Endodermal cell (in vitro differentiated cells): ENCODE measurements at regions not wholly inside any gene's neighbourhood (a gene's known extent, or its start where the extent isn't known, plus 50 kb on each side); places are given as distances from the start of the nearest gene placed in this dataset.

Experiments used
- DNase-seq: peaks from one replicate; pipeline ENCODE4 v3.0.0-alpha.2; 2017
- H3K27ac ChIP-seq: 2 replicates; pipeline ENCODE4 v1.5.1; 2013; ENCODE audit warnings: mild to moderate bottlenecking, low read depth, low read length, moderate library complexity
- H3K27me3 ChIP-seq: 2 replicates; pipeline ENCODE4 v1.6.1; 2013; ENCODE audit warnings: mild to moderate bottlenecking, low read length, moderate library complexity; ENCODE audit not compliant: insufficient read depth, control insufficient read depth, poor library complexity, severe bottlenecking
- H3K36me3 ChIP-seq: 2 replicates; pipeline ENCODE4 v1.7.0; 2013; ENCODE audit warnings: mild to moderate bottlenecking, low read length, moderate library complexity; ENCODE audit not compliant: control insufficient read depth, insufficient read depth
- H3K4me1 ChIP-seq: one replicate; pipeline ENCODE4 v1.7.0; 2013; ENCODE audit warnings: low read length; ENCODE audit not compliant: control insufficient read depth, insufficient read depth
- H3K4me3 ChIP-seq: 2 replicates; pipeline ENCODE4 v1.5.1; 2013; ENCODE audit warnings: mild to moderate bottlenecking, low read length, moderate library complexity
- H3K9ac ChIP-seq: 2 replicates; pipeline ENCODE4 v1.6.1; 2013; ENCODE audit warnings: mild to moderate bottlenecking, low read length, moderate library complexity; ENCODE audit not compliant: poor library complexity, severe bottlenecking; ENCODE audit errors: extremely low read depth
- H3K9me3 ChIP-seq: 2 replicates; pipeline ENCODE4 v1.6.1; 2013; ENCODE audit warnings: mild to moderate bottlenecking, low read length, moderate library complexity; ENCODE audit not compliant: control insufficient read depth
- H3K27ac Mint-ChIP-seq: 2 replicates; pipeline ENCODE4 v1.8.0; 2020; ENCODE audit warnings: mixed read lengths
- H3K27me3 Mint-ChIP-seq: 2 replicates; pipeline ENCODE4 v1.8.0; 2021; ENCODE audit warnings: mild to moderate bottlenecking, mixed read lengths; ENCODE audit not compliant: insufficient read depth
- H3K36me3 Mint-ChIP-seq: 2 replicates; pipeline ENCODE4 v1.8.0; 2020; ENCODE audit warnings: low read depth, mixed read lengths
- H3K4me1 Mint-ChIP-seq: 2 replicates; pipeline ENCODE4 v1.8.0; 2020; ENCODE audit warnings: mixed read lengths
- H3K4me3 Mint-ChIP-seq: 2 replicates; pipeline ENCODE4 v1.8.0; 2020; ENCODE audit warnings: mild to moderate bottlenecking, moderate library complexity, mixed read lengths
- H3K9me3 Mint-ChIP-seq: 2 replicates; pipeline ENCODE4 v1.8.0; 2020; ENCODE audit warnings: mild to moderate bottlenecking, mixed read lengths
- WGBS, 2 experiments: methylation state at CpG; one replicate each; pipeline versions ENCODE4 v1.1.5 to v1.1.7; 2013; ENCODE audit warnings: missing lambda C conversion rate in 2 of 2, mixed read lengths in 1 of 2; ENCODE audit not compliant: insufficient coverage in 1 of 2, insufficient read length in 1 of 2; 5-methylcytosine and 5-hydroxymethylcytosine counted together
- TF ChIP-seq, protein P1 (sequence below): fragments of 200-600 bp; sonication (generic); conservative IDR thresholded peaks from 2 replicates; pipeline ENCODE4 v1.5.0; 2021; ENCODE audit warnings: antibody characterized with exemption, mild to moderate bottlenecking

DNA sequence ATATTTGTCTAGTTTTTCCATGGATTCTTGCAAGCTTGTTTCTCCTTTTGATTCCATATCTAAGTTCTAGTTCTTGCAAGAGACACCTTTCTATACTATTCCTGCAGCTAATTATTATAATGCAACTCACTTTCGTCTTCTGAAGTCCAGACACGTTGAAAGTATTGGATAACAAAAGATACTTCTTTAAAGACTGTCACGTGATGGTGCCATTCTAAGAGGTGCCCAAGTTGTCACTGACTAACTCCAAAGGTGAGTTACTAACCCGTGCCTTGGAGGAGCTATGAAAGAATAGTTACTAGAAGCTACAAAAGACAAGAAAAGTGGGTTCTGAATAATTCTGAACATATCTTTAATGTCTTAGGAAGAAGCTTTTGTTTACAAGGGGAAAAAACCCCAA lies 322.6 kb downstream of the HDGFL1 start:
- DNase-seq: no peak
- H3K9me3 Mint-ChIP-seq: peaks cover 3% of the 10 kb centered on the region

DNA sequence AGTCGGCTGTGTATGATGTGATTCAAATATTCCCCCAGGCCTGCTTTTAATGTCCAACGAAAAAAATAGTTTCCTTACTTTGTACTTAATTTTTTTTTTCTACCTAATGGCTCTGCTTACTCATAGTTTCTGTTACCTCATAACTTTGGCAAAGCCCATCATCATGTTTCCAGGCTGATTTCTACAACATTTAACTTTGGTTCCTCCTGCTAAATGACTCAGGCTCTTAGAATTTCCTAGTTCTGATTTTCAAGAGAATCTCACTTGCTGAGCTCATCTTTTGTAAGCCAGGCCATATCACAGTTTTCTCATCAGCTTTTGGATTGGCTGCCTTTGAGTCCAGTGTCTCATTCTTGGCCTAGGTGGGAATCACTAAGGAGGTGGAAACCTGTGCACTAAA lies 323.1 kb downstream of the HDGFL1 start:
- Histone ChIP-seq H3K9ac (no peak overlapping the region), H3K36me3 (no peaks in the 10 kb centered on the region), H3K27me3 (no peaks in the 10 kb centered on the region), H3K27ac (no peak overlapping the region), H3K4me3 (no peak overlapping the region), H3K4me1 (no peaks in the 10 kb centered on the region), H3K9me3 (no peaks in the 10 kb centered on the region)
- Mint-ChIP-seq H3K27me3 (no peaks in the 10 kb centered on the region), H3K4me3 (no peak overlapping the region), H3K27ac (no peak overlapping the region), H3K4me1 (peaks cover 12% of the 10 kb centered on the region), H3K9me3 (peaks cover 3% of the 10 kb centered on the region), H3K36me3 (no peaks in the 10 kb centered on the region)
- DNase-seq: no peak
- WGBS, 2 experiments: 91 to 100% methylated on average over 2 of the region's 2 CpGs
- TF ChIP-seq, protein P1, sequence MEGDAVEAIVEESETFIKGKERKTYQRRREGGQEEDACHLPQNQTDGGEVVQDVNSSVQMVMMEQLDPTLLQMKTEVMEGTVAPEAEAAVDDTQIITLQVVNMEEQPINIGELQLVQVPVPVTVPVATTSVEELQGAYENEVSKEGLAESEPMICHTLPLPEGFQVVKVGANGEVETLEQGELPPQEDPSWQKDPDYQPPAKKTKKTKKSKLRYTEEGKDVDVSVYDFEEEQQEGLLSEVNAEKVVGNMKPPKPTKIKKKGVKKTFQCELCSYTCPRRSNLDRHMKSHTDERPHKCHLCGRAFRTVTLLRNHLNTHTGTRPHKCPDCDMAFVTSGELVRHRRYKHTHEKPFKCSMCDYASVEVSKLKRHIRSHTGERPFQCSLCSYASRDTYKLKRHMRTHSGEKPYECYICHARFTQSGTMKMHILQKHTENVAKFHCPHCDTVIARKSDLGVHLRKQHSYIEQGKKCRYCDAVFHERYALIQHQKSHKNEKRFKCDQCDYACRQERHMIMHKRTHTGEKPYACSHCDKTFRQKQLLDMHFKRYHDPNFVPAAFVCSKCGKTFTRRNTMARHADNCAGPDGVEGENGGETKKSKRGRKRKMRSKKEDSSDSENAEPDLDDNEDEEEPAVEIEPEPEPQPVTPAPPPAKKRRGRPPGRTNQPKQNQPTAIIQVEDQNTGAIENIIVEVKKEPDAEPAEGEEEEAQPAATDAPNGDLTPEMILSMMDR: no peak

More for the DNA sequence above, 322.6 kb downstream of the HDGFL1 start:
- H3K9me3 ChIP-seq: no peaks in the 10 kb centered on the region
- Mint-ChIP-seq H3K36me3 (no peaks in the 10 kb centered on the region), H3K27me3 (no peaks in the 10 kb centered on the region), H3K4me1 (peaks cover 12% of the 10 kb centered on the region), H3K27ac (no peak overlapping the region), H3K4me3 (no peak overlapping the region)
- no peaks in the 10 kb centered on the region for H3K4me1 ChIP-seq
- WGBS, 2 experiments: 93 to 100% methylated on average over 4 of the region's 4 CpGs
- no peaks in the 10 kb centered on the region for H3K27me3 ChIP-seq
- no peaks in the 10 kb centered on the region for H3K36me3 ChIP-seq
- no peak overlapping the region for H3K9ac ChIP-seq
- no peak overlapping the region for H3K27ac ChIP-seq
- TF ChIP-seq, protein P1: no peak
- no peak overlapping the region for H3K4me3 ChIP-seq

DNA sequence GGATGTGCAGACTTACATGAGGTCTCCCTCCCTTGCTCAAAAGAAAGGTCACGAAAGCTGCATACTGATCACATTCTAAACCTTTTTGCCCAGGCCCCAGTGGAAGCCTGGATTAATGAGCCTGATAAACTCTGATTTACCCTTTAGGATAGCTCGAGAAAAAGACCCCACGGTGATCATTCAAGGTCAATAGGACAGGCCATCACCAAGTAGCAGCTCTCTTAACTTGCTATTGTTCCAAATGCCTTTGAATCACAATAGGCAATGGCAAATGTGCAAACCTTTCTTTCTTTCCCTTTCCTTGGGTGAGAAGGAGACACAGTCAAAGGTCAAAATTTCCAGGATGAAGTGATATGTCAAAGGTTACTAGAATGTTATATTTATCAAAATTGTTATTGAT lies 327.3 kb downstream of the HDGFL1 start:
- H3K9me3 ChIP-seq: no peaks in the 10 kb centered on the region
- H3K27me3 ChIP-seq: no peaks in the 10 kb centered on the region
- Mint-ChIP-seq H3K4me1 (peaks cover 6% of the 10 kb centered on the region), H3K27ac (no peak overlapping the region), H3K9me3 (peaks cover 3% of the 10 kb centered on the region), H3K36me3 (no peaks in the 10 kb centered on the region), H3K4me3 (no peak overlapping the region), H3K27me3 (no peaks in the 10 kb centered on the region)
- H3K27ac ChIP-seq: no peak overlapping the region
- no peaks in the 10 kb centered on the region for H3K36me3 ChIP-seq
- no peak overlapping the region for H3K4me3 ChIP-seq
- H3K9ac ChIP-seq: no peak overlapping the region
- DNase-seq: no peak
- no peaks in the 10 kb centered on the region for H3K4me1 ChIP-seq
- 49 to 50% methylated on average over 1 to 3 of the region's 3 CpGs for WGBS, 2 experiments
- TF ChIP-seq, protein P1: no peak
